Activated CD4-positive, CD25-positive, alpha-beta regulatory T cell treated with anti-CD3 and anti-CD28 coated beads, Interleukin-2, amount 50 U/mL, for 72 hours (primary cell): ENCODE measurements at regions not wholly inside any gene's neighbourhood (a gene's known extent, or its start where the extent isn't known, plus 50 kb on each side); places are given as distances from the start of the nearest gene placed in this dataset.
"Not testable (repeated sequence)": the region's sequence is repeated elsewhere in the genome, so short reads cannot be mapped to it uniquely, and the experiment has no call there.

Source experiments
- DNase-seq: peaks from one replicate; pipeline ENCODE4 v3.0.0; 2021

DNA sequence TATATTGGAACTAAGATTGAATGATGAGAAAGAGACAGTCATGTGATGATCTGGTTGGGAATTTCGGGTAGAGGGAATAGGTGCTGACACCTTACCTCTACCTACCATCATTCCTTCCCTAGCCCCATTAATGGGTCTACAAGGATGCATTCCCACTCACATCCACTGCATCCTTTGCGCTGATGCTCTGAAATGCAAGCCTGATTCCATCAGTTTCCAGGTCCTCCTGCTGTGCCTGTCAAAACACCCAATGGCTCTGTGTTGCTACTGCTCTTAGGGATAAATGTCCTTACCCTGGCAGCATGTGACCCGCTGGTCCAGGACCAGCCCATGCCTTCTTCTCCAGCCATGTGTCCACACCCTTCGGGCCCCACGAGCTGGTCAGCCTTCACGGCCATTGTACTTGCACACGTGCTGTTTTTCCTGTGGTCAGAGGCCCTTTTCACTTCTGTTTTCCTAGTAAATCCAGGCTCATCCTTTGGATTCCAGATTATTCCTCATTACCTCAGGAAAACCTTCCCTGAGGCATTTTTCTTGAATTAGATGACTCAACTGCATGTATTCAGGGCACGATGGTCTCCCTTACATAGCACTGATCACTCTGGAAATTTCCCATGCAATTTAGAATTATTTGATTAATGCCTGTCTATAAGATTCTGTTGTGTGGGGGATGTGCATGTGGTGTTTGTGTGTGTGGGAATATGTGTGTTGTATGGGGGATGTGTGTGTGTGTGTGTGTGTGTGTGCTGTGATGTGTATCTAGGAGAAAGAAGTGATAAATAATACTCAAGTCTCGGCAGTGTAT, 185.0 kb downstream of the DIRAS2 start:
- no peak for DNase-seq

DNA sequence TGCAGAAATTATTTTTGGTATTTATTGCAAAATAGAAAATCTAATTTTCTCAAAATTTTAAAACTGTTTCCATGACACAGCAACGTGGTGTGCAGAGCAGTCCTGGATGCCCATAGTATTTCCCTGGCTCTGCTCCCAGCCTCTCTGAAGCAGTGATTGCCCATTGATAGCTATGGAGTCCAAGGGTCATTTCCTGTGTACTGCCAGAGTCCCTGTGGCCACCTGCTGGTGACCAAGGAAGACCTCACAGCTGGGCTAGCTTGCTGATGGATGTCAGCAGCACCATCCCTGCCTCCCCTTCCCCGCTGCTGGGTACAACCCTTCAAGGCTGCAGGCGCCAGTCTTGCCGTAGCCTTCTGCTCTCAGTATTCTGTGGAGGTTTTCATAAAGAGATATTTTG, 184.1 kb downstream of the DIRAS2 start:
- no peak for DNase-seq

DNA sequence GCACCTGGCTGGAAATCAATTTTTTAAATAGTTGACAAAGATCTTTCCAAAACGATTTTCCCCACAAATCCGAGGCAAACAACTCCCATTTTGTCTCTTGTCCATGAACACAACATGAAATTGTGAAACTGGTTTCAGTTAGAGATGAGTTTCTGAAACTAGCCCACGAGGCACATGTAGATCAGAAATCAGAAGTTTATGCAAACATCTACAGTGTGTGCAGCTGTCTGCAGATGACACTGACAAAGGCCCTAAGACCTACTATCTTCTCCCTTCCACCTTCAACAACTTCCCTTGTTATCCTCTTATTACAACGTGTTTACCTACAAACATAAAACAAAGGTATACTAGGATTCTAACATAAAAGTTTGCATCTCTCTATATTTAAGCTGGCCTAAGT, 183.3 kb downstream of the DIRAS2 start:
- no peak for DNase-seq

DNA sequence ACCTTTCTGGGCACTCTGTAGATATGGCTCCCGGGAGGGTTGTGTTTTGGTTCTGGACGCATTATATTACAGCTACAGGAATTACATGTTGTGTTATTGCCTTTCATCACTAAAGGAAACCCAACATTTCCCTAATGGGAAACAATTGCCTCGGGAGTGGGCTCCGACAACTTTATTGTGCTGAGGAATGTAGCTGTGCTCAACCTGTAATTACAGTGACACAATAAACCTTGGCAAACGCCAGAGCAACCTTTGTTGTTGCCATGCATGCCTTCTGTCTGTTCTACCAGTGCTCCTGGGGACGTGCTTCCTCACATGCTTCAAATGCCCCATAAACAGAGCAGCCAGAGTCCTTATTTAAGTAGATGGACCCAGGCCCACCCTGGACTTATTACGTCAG, 182.4 kb downstream of the DIRAS2 start:
- no peak for DNase-seq

DNA sequence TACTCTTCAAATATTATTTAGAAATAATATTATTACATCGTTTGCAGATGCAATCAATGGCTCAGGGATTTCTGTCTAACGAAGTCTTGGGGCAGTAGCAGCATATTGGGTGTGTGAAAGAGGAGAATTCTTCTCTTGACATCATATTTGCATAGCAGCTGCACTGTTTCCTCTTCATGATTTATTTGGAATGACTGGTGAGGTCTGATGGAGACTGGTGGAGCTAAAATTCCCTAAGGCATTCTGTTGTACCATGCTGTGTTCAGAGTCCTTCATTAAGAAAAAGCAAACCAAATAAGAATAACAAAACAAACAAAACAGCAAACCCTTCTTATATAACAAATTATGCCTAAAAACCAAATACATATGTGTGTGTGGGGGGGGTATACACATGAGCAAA, 177.6 kb downstream of the DIRAS2 start:
- no peak for DNase-seq

DNA sequence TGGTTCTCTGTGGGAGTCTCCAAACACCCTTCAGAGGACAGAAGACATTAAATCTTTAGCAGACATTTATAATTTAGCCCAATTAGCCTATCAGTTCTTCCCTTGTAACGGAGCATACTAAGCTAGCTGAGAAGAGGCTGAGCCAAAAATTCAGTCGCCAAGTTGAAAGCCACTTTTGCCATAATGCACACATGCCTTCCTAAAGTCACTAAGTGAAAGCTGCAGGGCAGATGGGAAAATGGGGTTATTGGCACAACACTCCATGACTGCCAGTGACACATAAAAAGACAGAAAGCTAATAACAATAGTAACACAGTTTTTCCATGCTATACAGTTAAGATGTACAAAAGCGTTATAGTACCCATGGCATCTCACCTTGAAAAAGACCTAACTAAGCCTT, 176.2 kb downstream of the DIRAS2 start:
- DNase-seq: no peak

GRCh38 chr9:90469435-90469834, 173.2 kb downstream of the DIRAS2 start:
- no peak for DNase-seq

- DNase-seq: no peak
Observed at GRCh38 chr9:90469865-90470387, 172.7 kb downstream of the DIRAS2 start.

DNA sequence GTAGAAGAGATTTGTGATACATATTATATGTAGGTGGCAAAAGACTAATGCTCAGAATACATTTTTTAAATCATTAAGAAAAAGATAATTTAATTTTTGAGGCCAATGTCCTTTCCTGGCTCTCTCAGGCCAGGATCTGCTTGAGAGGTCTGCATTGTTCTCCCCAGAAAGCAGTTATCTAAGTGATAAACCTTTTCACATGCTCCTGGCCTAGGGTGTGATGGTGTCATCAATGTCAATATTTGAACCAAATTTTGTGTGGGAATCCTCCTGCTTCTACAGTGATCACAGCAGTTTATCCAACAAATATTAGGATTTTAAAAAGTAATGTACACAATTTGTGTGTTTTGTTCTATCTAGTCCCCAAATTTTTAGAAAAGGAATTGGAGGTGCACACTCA, 166.6 kb downstream of the DIRAS2 start:
- no peak for DNase-seq

GRCh38 chr9:90477535-90477934, 165.1 kb downstream of the DIRAS2 start:
- DNase-seq: no peak

GRCh38 chr9:90478821-90479220, 163.8 kb downstream of the DIRAS2 start:
- DNase-seq: no peak

DNA sequence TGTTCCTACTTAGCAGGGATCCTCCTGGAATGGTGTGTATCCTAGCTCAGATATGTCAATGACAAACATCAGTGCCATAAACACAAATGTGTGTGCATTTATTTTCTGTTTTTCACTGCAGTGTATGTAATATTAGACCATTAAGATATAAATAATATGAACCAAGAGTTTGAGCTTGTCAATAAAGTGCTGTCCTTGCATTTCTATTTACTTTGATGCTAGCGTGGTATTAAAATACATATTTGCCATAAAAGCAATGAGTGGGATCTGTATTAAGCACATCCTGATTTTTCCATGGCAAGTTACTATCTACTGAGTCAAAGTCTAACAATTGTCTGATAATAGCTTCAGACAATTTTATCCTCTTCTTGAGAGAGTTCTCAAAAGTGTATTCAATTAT, 157.6 kb downstream of the DIRAS2 start:
- DNase-seq: no peak

- no peak for DNase-seq
Observed at GRCh38 chr9:90489066-90489465, 153.6 kb downstream of the DIRAS2 start.

DNA sequence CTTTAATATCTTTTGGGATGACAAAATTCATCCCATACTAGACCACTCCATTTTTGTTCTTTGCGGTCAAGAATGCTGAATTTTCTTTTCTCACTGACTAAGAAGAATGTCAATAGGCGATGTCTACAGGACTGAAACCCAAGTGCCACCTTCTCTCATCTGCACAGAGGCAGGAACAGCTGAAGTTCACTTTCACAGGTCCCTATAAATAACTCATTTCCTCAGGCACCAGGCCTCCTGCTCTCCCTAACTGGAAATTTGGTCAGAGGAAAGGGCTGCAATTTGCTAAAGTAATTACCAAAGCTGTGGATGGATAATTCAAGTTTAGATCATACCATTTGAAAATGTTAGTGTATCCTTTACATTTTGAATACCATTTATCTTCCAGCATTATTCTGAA, 142.9 kb downstream of the DIRAS2 start:
- DNase-seq: no peak

- no peak for DNase-seq
Observed at GRCh38 chr9:90502134-90502533, 140.5 kb downstream of the DIRAS2 start.

DNA sequence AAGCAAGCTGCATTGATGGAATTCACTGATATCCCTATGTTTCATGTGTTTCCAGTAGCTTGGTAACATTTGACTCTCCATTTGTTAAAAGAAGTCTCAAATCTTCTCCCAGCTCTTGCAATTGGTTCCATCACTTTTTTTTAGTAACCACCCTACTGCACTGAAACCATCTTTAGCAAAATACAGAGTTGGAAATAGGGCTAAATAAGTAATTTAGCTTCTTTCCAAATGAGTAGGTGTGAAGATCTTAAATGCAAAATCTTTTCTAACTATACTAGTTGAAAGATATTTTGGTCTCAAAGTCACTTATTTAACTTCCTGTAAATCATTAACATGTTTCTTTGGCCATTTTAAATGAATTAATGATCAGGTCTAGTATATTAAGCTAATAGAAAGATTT, 138.1 kb downstream of the DIRAS2 start:
- DNase-seq: no peak

DNA sequence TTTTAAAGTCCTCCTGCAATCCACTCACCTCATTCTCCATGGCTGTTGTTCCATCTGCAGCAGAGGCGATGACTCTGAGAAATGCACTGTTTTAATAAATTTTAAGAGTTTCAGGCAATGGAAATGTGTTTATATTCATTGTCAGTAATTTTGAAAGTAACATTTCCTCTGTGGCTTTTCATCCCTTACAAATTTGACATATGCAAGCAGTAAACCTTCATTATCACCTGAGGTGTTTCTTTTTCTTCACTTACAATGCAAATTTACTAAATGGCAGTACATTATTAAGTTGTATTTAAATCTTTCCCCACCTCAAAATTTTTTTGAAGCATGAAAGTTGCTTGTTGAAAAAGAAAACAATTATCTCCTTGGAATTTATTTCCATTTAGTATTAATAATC, 136.9 kb downstream of the DIRAS2 start:
- DNase-seq: no peak

GRCh38 chr9:90506402-90506801, 136.2 kb downstream of the DIRAS2 start:
- DNase-seq: not testable (repeated sequence)

- no peak for DNase-seq
Observed at GRCh38 chr9:90507621-90508020, 135.0 kb downstream of the DIRAS2 start.

DNA sequence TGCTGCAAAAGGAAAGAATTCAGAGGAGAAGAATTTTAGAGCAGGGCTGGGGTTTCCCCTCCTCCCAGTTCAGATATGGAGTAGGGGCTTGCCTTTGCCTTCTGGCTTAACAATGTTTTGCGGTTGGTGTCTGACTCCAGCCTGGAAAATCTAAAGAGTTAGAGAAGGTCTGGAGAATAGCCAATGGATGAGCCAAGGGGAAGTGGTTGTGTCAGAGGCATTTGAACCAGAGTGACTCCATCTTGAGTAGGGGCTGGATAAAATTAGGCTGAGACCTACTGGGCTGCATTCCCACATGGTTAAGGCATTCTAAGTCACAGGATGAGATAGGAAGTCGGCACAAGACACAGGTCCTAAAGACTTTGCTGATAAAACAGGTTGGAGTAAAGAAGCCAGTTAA, 133.7 kb downstream of the DIRAS2 start:
- DNase-seq: no peak

GRCh38 chr9:90511711-90512110, 130.9 kb downstream of the DIRAS2 start:
- DNase-seq: no peak

GRCh38 chr9:90514877-90515276, 127.7 kb downstream of the DIRAS2 start:
- no peak for DNase-seq

DNA sequence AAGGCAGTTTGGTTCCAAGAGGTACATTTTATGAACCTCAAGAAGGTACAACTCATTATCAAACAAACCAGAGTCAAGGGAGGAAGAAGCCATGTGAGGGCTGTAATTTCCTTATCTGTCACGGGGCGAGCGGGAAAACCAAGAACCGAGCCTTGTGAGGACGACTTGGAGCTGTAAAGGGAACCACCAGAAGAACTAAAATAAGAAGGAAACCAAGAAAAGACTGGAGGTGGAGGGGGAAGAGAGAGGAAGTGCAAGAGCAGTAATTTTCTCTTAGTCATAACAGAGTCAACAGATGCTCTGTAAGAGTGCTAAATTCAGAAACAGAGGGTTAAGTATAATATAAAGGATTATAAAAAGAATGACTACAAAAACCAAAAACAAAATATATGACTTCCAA, 127.1 kb downstream of the DIRAS2 start:
- DNase-seq: no peak

DNA sequence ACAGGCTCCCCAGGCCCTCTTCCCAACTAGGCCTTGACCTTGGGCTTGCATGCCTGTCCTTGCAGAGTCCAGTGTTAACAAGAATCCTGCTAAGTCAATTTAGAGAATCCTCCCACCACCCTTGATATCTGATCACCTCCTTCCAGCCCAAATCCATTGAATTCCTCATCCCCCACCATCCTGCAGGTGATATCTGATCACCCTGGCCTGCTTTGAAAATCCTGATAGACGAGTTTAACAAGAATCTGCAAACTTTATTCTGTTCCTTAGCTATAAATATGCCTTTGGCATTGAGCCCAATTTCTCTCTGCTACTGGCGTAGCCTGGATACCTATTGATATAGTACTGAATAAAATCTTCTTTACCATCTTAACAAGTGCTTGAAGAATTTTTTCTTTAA, 125.5 kb downstream of the DIRAS2 start:
- no peak for DNase-seq
